Heart left ventricle (tissue), 16 donors: ENCODE measurements at regions not wholly inside any gene's neighbourhood (a gene's known extent, or its start where the extent isn't known, plus 50 kb on each side); places are given as distances from the start of the nearest gene placed in this dataset.
"Not testable (repeated sequence)": the region's sequence is repeated elsewhere in the genome, so short reads cannot be mapped to it uniquely, and the experiment has no call there.

Source experiments
- ATAC-seq, 4 donors: fragments of 200-7000 bp; cut with Tn5 transposase; one replicate each; pipeline ENCODE4 v1.9.1; 2020 to 2022; ENCODE audit warnings: moderate library complexity in 4 of 4, mild to moderate bottlenecking in 3 of 4, moderate number of reproducible peaks in 1 of 4
- DNase-seq, 5 donors: peaks; one replicate each; pipeline ENCODE4 v3.0.0-alpha.2; 2020
- H3K27ac ChIP-seq, 12 donors: fragments of 200-600 bp; sonication (generic) in 4 of 12; one replicate each; pipeline versions ENCODE4 v1.5.0 to v1.8.0; 2016 to 2022; ENCODE audit warnings: mild to moderate bottlenecking in 2 of 12
- H3K27me3 ChIP-seq, 9 donors: fragments of 200-600 bp; sonication (generic) in 2 of 9; one replicate each; pipeline versions ENCODE4 v1.5.1 to v1.8.0; 2016 to 2022; ENCODE audit warnings: mild to moderate bottlenecking in 3 of 9
- H3K36me3 ChIP-seq, 9 donors: fragments of 200-600 bp; sonication (generic) in 2 of 9; one replicate each; pipeline versions ENCODE4 v1.5.0 to v1.8.0; 2018 to 2022; ENCODE audit warnings: mild to moderate bottlenecking in 2 of 9
- H3K4me1 ChIP-seq, 12 donors: fragments of 200-600 bp; sonication (generic) in 4 of 12; one replicate each; pipeline versions ENCODE4 v1.5.0 to v1.8.0; 2016 to 2022; ENCODE audit warnings: mild to moderate bottlenecking in 3 of 12
- H3K4me3 ChIP-seq, 12 donors: fragments of 200-600 bp; sonication (generic) in 4 of 12; one replicate each; pipeline versions ENCODE4 v1.5.0 to v1.8.0; 2017 to 2022; ENCODE audit warnings: mild to moderate bottlenecking in 9 of 12, moderate library complexity in 4 of 12
- H3K9me3 ChIP-seq, 12 donors: fragments of 200-600 bp; sonication (generic) in 4 of 12; one replicate each; pipeline versions ENCODE4 v1.5.0 to v1.8.0; 2016 to 2022; ENCODE audit warnings: mild to moderate bottlenecking in 1 of 12
- POLR2A ChIP-seq, 2 donors: fragments of 450-650 bp; IDR thresholded peaks; one replicate each; pipeline ENCODE4 v1.6.1; 2017; ENCODE audit warnings: antibody characterized with exemption in 2 of 2, mild to moderate bottlenecking in 2 of 2, moderate library complexity in 2 of 2
- WGBS, 4 donors: extraction: QIAGEN DNeasy Blood & Tissue Kit in 2 of 4; methylation state at CpG; one replicate each; pipeline versions ENCODE4 v1.1.5 to v1.1.7; 2013 to 2018; 5-methylcytosine and 5-hydroxymethylcytosine counted together
- intact Hi-C, 10 donors: fragments of 100-400 bp; cut with DNase I; formaldehyde crosslinking; loops; one replicate each; pipeline versions ENCODE4 v1.11.1 to v1.14.2; 2022
- TF ChIP-seq, protein P1 (sequence below), 12 donors: fragments of 200-600 bp; sonication (generic) in 4 of 12; IDR thresholded peaks; one replicate each; pipeline versions ENCODE4 v1.5.0 to v1.8.0; 2018 to 2022; ENCODE audit warnings: antibody characterized with exemption in 12 of 12, mild to moderate bottlenecking in 5 of 12
- donor health status: ischemic (EF 13 %, LVEDD 7.1; RV severe dilation, severe dysfunction).
- donor health status: healthy with polysubstance abuse.
- donor health status: DM: no; HTN: yes; CAD: no.
- donor health status: DM: no; HTN: no; CAD: no.
- donor health status: ischemic (EF 25% LVEDD 6.9; RV normal size, moderate dysfunction).
- donor health status: ischemic (EF 25% LVEDD 5.7; RV mildly dilated, moderate dysfunction).
- donor health status: healthy.
- donor health status: DM: yes; HTN: yes; CAD: no.
- donor health status: ischemic (EF 35%, LVEDD 5.7; RV mildly dilated, moderate dysfunction).
- donor health status: nonischemic (EF 11% LVEDD 7.7; RV severe dilation, severe dysfunction).
- donor health status: DM: yes; HTN: yes; CAD: no.
- donor health status: PGD.
- donor health status: ischemic (EF 29% LVEDD 5.4; RV normal size, mild dysfunction).
- donor health status: nonischemic (EF 23%, LVEDD 6.1; RV moderate dilation, normal function).

DNA sequence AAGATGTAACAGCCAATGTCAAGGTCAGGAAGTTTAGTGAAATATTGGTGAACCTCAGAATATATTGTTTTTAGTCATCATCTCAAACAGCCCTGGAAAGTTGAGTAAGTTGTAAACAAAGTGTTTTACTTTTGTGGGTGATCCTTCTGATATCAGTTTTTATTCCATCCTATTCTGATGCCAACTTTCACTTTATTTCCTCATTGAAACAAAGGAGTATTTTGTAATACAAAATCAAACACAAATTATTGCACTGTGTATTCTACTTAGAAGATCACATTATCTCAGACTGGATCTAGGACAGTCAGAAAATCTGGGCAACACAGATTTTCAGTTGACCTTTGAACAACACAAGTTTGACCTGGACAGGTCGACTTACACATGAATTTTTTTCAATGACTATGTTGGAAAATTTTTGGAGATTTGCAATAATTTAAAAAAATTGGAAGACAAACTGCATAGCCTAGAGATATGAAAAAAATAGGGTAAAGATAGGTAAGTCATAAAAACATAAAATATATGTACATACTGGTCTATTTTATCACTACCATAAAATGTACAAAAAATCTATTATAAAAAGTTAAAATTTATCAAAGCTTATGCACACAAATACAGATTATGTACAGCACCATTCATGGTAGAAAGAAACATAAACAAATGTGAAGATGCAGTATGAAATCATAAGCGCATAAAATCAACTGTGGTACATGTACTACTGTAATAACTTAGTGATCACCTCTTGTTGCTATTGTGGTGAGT is 709.1 kb upstream of the FAM241A start:
- no peak for ATAC-seq
- Histone ChIP-seq H3K36me3 (no peaks in the 10 kb centered on the region), H3K27ac (no peak overlapping the region), H3K9me3 (no peaks in the 10 kb centered on the region), H3K4me1 (no peaks in the 10 kb centered on the region), H3K27me3 (no peaks in the 10 kb centered on the region), H3K4me3 (no peak overlapping the region)
- DNase-seq = no peak
- intact Hi-C loops = loop anchor here in 1 of 10 donors (2.0 kb wide), 1 partner anchor 57 kb away; no protein-coding TSS in a partner anchor
- no peak for TF ChIP-seq POLR2A (IDR thresholded peaks at IDR 0.05)
- TF ChIP-seq, protein P1, sequence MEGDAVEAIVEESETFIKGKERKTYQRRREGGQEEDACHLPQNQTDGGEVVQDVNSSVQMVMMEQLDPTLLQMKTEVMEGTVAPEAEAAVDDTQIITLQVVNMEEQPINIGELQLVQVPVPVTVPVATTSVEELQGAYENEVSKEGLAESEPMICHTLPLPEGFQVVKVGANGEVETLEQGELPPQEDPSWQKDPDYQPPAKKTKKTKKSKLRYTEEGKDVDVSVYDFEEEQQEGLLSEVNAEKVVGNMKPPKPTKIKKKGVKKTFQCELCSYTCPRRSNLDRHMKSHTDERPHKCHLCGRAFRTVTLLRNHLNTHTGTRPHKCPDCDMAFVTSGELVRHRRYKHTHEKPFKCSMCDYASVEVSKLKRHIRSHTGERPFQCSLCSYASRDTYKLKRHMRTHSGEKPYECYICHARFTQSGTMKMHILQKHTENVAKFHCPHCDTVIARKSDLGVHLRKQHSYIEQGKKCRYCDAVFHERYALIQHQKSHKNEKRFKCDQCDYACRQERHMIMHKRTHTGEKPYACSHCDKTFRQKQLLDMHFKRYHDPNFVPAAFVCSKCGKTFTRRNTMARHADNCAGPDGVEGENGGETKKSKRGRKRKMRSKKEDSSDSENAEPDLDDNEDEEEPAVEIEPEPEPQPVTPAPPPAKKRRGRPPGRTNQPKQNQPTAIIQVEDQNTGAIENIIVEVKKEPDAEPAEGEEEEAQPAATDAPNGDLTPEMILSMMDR (IDR thresholded peaks at IDR 0.05) = no peak
- 44 to 72% (median 54%) methylated on average over 2 of the region's 2 CpGs for WGBS, 4 donors

DNA sequence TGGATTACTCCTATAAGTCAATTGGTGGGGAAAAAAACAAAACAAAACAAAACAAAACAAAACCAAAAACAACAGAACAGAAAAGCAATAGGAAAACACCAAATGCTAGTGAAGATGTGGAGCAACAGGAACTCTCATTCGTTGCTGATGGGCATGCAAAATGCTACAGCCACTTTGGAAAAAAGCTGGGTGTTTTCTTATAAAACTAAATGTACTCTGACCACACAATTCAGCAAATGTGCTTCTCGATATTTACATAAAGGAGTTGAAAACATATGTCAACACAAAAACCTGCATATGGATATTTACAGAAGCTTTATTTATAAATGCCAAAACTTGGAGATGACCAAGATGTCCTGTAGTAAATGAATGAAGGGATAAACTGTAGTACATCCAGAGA is 703.6 kb upstream of the FAM241A start:
- TF ChIP-seq POLR2A (IDR thresholded peaks at IDR 0.05) = no peak
- TF ChIP-seq, protein P1 (IDR thresholded peaks at IDR 0.05) = no peak

DNA sequence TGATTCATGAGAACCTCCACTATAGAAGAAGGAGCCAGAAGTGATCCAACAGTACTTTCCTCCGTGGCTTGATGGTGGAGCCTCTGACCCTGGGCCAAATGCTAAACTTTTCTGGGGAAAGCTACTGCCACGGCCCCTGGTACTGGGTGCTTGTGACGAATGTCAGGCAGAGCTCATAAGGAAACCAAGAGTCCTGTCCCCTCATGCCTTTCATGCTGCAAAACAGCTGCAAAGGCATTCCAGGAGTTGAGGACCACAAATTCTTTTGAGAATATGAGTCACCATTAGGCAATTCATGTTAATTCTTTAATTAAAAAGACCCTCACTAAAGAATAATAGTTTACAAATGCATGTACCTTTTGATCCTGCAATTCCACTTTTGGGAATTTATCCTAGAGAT is 700.4 kb upstream of the FAM241A start:
- H3K4me1 ChIP-seq, ATAC-seq, H3K27me3 ChIP-seq, DNase-seq, H3K36me3 ChIP-seq, H3K27ac ChIP-seq, intact Hi-C loops, H3K4me3 ChIP-seq, H3K9me3 ChIP-seq: not testable (repeated sequence)
- WGBS, 4 donors = 52 to 63% (median 57%) methylated on average over 3 of the region's 3 CpGs

More for the DNA sequence above, 703.6 kb upstream of the FAM241A start:
- WGBS, 4 donors = 52 to 69% (median 64%) methylated on average over 2 of the region's 2 CpGs
- Histone ChIP-seq H3K27me3 (no peaks in the 10 kb centered on the region), H3K9me3 (no peaks in the 10 kb centered on the region), H3K4me3 (no peak overlapping the region), H3K4me1 (no peaks in the 10 kb centered on the region), H3K36me3 (no peaks in the 10 kb centered on the region), H3K27ac (no peak overlapping the region)
- intact Hi-C loops = no loop called here
- DNase-seq (no peak), ATAC-seq (no peak)

DNA sequence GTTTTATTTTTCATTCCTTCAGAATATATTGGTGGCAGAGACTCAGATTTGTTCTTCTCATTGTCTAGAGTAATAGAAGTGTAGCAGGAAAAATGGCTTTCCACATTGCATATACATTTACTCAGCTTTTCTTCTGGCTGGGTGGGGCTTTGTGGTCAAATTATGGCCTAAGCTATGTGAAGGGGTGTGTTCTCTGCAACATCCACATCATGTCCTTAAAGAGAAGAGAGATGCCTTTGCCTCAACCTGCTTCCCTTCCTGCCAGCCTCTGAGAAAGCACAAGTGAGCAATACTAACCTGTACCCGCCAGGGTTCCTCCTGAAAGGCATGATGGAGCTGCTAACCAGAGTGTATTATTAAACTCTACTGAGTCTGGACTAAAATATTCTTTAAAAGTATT is 695.6 kb upstream of the FAM241A start:
- intact Hi-C loops = no loop called here
- Histone ChIP-seq H3K27ac (no peak overlapping the region), H3K27me3 (no peaks in the 10 kb centered on the region), H3K4me3 (no peak overlapping the region), H3K36me3 (no peaks in the 10 kb centered on the region), H3K9me3 (peaks cover 0 to 4% (median 0%) of the 10 kb centered on the region in 12 donors), H3K4me1 (no peaks in the 10 kb centered on the region)
- WGBS, 4 donors = 70 to 82% (median 75%) methylated on average over 1 of the region's 1 CpG
- no peak for DNase-seq
- TF ChIP-seq POLR2A (IDR thresholded peaks at IDR 0.05) = no peak
- TF ChIP-seq, protein P1 (IDR thresholded peaks at IDR 0.05) = no peak
- ATAC-seq = no peak

DNA sequence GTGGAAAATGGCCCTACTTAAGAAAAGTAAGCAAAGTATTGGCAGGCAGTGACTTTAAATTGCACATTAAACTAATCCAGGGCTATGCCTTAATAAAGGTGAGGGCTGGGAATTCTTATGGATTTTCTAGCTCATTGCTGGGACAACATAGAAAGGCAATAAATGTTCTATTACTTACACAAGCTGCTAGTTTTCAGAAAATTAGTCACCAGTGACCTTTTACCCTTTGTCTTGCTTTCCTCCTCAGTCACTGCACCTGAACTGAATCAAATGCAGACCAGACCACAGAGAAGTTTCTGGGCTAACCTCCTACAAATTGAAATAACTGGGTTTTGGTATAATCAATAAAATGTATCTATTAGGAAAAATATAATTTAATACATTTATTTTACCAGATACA is 694.4 kb upstream of the FAM241A start:
- no peak for ATAC-seq
- H3K27me3 ChIP-seq = no peaks in the 10 kb centered on the region
- H3K9me3 ChIP-seq = peaks cover 0 to 4% (median 0%) of the 10 kb centered on the region in 12 donors
- H3K4me3 ChIP-seq = no peak overlapping the region
- no peak for TF ChIP-seq POLR2A (IDR thresholded peaks at IDR 0.05)
- TF ChIP-seq, protein P1 (IDR thresholded peaks at IDR 0.05) = no peak
- no peak overlapping the region for H3K27ac ChIP-seq
- intact Hi-C loops = no loop called here
- no peaks in the 10 kb centered on the region for H3K4me1 ChIP-seq
- H3K36me3 ChIP-seq = no peaks in the 10 kb centered on the region
- DNase-seq = no peak
